ENCODE measurements at regions not wholly inside any gene's neighbourhood (a gene's known extent, or its start where the extent isn't known, plus 50 kb on each side); places are given as distances from the start of the nearest gene placed in this dataset.

- TF ChIP-seq ZNF384 (IDR thresholded peaks at IDR 0.05) (no peak), HDGF (IDR thresholded peaks at IDR 0.05; ENCODE audit: borderline replicate concordance) (no peak), ARNT (IDR thresholded peaks at IDR 0.05) (no peak), BHLHE40 (IDR thresholded peaks at IDR 0.05; ENCODE audit: borderline replicate concordance) (no peak), FOXM1 (IDR thresholded peaks at IDR 0.05; ENCODE audit: borderline replicate concordance) (no peak)
- TF ChIP-seq, protein P1, sequence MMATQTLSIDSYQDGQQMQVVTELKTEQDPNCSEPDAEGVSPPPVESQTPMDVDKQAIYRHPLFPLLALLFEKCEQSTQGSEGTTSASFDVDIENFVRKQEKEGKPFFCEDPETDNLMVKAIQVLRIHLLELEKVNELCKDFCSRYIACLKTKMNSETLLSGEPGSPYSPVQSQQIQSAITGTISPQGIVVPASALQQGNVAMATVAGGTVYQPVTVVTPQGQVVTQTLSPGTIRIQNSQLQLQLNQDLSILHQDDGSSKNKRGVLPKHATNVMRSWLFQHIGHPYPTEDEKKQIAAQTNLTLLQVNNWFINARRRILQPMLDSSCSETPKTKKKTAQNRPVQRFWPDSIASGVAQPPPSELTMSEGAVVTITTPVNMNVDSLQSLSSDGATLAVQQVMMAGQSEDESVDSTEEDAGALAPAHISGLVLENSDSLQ (IDR thresholded peaks at IDR 0.05), result no peak
Observed at GRCh38 chr7:80997841-80998240, 79.0 kb upstream of the SEMA3C start.

All from HEK293T (cell line).